NCI-H524 (cell line): ENCODE measurements at regions not wholly inside any gene's neighbourhood (a gene's known extent, or its start where the extent isn't known, plus 50 kb on each side); places are given as distances from the start of the nearest gene placed in this dataset.

Experiments
- DNase-seq, 2 experiments: peaks; one replicate each; lab custom pipeline; 2025; lab: John Stamatoyannopoulos, UW

DNA sequence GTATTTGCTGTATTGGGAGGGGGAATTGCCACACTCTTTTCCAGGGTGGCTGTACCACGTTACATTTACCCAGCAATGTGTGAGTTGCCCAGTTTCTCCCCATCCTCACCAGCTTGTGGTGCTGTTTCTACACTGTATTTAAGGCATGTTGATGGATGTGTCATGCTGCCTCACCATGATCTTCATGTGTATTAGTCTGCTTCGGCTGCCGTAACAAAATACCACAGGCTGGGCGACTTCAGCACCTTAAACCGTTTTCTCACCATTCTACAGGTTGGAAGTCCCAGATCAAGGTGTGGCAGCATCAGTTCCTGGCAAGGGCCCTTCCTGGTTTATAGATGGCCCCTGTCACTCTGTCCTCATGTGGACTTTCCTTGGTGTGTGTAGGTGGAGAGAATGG is 169.7 kb downstream of the IGLL1 start:
- DNase-seq = no peak

DNA sequence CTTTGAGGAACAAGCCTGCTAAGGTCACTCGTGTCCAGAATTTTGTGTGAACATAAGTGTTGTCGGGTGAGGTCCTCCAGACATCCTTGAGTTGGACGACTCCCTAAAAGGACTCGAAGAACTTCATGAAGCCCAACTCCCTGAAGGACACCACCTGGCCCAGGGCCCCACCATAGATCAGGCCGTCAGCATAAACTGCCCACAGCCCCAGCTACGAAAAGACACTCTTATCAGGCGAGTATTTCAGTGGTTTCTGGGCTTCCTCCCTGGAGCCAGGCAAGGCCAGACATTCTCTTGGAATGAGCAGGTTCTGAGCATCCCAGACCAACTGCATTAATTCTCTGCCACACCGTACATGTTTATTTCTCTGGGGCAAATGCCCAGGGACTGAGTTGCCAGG is 170.1 kb downstream of the IGLL1 start:
- no peak for DNase-seq

- DNase-seq = no peak
Observed at GRCh38 chr22:23408321-23408720, 171.8 kb downstream of the IGLL1 start.

GRCh38 chr22:23405366-23405851 is 174.7 kb downstream of the IGLL1 start:
- no peak for DNase-seq

DNA sequence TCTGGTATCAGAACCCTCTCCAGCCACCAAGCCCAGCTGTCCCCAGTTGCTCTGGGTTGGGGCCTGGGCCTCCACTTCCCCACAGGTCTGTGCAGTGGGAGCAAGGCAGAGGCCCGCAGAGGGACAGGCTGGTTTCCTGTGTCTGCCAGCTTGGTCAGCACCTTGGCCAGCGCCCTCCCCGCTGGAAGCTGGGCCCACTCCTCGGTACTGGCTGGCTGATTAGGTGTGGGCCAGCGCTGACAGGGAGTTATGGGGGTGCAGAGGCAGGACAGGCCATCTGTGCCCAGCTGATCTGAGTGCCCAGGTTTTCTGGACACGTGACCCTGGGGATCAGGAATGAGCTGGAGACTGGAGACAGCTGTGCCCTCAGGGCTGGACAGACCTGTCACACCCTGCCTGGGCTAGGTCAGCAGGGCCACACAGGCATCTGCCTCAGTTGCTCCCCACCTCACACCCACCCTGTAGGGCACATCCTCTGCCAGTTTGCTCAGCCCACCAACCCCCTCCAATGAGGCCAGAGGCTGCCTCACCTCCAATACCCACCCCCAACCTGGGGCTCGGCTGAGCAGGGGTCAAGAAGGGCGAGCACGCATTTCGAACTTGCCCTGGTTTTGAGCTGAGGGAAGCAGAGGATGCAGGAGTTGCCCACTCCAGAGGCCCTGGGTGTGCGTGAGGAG is 175.3 kb downstream of the IGLL1 start:
- no peak for DNase-seq

- DNase-seq = no peak
Observed at GRCh38 chr22:23403720-23404688, 176.1 kb downstream of the IGLL1 start.

GRCh38 chr22:23403152-23403719 is 176.9 kb downstream of the IGLL1 start:
- DNase-seq = no peak

DNA sequence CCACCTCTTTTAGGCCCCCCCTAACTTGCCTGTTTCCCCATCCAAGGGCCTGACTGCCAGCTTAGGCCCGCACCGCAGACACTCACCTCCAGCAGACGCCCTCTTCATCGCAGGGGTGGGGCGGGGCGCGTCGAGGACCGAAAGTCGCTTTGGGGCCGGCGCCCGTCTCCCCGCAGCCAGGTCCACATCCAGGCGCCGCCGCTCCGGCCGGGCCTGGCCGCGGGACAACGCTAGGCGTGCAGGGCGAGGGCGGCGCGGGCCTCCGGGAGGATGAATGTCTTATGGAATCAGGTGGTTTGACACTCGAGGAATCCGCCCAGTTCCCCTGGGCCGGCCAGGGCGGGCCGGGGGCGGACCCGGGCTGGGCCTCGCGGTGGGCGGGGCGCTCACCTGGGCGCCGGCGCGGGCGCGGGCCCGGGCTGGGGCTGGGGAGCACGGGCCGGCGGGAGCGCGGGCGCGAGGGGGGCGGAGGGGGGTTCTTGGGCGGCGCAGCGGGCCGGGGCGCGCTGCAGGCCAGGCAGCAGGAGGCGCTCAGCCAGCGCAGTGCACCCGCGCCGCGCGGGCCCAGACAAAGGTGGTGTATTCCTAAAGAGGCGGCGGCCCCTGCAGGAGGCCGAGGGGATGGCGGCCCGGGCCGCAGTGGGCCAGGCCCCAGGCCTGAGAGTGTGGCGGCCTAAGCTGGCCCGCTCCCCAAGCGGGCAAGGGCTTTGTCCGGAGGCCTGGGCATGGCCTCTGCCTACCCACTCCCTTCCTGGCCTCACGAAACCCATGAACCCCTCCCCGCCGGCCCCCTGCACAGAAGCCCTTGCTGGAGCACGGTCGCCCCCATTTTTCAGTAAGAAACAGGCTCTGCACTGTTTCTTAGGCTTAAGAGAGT is 177.6 kb downstream of the IGLL1 start:
- DNase-seq = peak; percentile 64 to 85

GRCh38 chr22:23401910-23402274 is 178.2 kb downstream of the IGLL1 start:
- DNase-seq = no peak

DNA sequence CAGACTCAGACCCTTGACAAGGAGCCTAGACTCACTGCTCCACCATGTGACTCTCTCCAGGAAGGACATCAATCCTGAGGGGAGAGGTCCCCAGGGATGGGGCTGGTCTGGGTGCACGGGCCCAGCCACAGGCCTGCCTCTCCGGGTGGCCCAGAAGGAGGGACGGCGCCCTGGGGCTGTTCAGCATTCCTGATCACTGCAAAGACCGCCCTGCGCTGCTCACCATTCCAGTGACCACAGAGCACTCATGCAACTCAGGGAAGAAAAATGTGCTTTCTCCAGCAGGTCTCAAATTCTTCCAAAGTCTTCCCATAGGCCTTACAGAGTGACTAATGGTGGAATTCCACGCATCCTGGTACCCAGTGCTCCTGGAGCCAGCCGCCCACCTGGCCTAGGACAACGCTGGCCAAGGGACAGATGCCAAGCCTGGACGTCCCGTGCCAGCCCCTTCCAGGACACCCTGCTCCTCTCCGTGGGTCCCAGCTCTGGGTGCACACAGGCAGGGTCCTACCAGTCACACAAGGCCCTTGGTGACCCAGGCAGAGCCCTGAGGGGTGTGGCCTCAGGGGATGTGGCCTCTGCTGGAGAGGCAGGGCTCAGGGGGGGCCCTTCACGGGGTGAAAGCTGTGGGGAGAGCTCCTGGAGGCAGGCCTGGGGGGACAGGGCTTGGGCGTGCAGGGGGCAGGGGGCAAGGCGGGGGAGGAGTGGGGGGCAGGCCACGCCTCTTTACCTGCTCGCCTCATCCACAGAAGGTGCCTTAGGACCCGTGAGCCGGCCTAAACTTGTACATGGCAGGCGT is 178.8 kb downstream of the IGLL1 start:
- DNase-seq = no peak

DNA sequence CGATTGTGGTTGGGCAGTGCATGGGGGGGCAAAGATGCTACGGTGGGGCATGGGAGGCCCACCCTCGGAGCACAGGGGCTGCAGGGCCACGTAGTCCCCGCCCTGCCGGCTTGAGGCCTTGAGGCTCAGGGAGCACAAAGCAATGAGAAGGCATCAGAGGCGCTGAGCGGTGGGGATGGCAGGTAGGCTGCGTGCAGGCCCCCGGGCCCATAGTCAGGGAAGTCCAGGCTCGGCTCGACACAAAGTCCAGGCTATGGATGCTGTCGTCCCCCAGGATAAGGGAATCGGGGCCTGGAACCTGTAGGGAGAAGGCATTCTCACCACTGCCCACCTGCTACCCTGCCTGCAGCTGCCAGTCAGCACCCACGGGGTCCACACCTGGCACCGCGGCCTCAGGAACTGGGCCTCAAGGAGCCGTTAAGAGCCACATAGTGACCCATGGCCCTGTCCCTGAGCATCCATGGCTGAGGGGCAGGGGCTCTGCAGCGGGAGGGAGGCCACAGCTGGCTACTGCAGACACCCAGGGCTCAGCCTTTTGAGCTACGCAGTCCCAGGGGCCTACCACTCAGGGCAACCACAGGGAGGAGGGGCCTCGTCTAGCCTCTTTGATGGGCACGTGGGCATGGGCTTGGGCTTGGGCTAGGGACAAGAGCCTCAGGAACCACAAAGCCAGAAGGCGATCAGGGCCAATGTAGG is 179.7 kb downstream of the IGLL1 start:
- no peak for DNase-seq

DNA sequence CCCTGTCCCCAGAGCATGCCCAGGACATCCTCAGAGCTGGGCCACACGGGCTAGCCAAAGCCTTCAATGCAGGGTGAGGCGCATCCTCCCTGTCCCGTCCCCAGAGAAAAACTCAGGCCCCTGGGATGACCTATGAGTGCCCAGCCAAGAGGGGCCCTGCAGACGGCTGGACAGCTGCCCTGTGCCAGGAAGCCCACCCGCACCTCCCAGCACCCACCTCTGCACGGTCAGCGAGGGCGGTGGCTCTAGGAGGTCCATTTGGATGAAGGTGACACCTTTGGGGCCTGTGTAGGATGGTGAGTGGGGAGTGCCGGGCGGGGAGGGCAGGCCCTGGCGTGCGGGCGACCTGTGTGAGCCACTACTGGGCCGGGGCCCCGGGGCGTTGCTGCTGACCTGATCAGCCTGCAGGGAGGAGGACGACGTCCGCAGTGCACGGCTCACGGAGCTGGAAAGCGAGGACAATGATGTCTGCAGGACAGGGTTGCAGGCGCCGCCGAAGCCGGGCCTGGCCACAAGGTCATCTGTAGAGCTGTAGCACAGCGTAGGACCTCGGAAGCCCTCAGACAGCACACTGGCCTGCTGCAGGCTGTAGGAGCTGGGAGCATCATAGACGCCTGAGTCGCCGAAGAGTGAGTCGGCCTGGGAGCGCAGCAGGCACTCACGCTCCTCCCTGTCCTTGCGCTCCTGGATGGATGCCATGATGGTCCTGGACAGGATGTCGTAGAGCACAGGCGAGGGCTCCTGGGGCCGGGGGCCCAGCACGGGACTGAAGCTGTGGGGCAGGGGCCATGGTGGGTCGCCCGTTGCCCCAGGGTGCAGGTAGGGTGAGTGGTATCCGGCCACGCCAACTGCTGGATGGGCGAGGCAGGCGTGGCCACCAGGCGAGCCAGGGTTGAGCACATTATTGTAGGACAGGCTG is 180.5 kb downstream of the IGLL1 start:
- DNase-seq = no peak

GRCh38 chr22:23398701-23399366 is 181.3 kb downstream of the IGLL1 start:
- peak; percentile 7 to 74 for DNase-seq

DNA sequence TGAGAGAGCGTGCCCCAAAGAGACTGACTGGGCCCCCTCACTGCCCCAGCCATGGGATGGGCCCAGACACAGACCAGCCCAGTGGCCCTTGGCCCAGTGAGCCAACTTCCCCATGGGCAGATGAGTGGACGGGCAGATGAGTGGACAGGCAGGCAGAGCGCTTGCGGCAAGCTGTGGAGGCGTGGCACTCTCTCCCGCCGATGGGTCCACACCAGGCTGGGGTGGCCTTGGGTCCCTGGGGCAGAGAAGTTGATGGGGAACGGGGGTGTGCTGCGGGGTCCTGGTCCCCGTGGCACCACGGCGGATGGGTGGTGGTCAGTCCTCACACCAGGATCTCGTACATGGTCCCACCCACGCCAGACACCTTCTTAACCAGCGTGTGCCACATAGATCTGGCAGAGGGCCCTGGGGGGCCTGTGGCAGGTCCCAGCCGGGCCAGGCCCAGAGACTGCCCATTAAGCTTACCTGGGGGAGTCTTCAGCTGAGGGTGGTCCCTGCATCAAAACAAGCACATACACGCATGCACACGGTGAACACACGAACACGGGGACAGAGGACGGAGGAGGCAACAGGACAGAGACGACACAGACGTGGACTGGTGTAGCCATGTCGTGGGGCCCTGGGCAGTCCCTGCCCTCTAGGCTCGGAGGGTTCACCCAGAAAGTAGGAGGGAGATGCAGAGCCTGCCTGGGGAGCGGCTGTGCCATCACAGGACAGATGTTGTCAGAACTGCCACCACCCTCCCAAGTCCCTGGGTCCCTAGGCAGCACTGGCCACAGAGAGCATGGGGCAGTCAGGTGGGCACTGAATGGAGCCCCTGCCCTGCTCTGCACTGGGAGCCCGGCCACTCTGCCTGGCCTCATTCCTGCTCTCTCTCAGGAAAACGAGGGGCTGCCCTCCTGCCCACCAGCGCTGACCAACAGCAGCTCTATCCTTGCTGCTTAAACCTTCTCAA is 182.2 kb downstream of the IGLL1 start:
- DNase-seq = no peak

- peak; percentile 7 to 65 for DNase-seq
Observed at GRCh38 chr22:23397008-23397612, 183.0 kb downstream of the IGLL1 start.

GRCh38 chr22:23396362-23397007 is 183.6 kb downstream of the IGLL1 start:
- DNase-seq = peak in 1 of 2 experiments; percentile 43
